ENCODE measurements at regions not wholly inside any gene's neighbourhood (a gene's known extent, or its start where the extent isn't known, plus 50 kb on each side); places are given as distances from the start of the nearest gene placed in this dataset.

DNA sequence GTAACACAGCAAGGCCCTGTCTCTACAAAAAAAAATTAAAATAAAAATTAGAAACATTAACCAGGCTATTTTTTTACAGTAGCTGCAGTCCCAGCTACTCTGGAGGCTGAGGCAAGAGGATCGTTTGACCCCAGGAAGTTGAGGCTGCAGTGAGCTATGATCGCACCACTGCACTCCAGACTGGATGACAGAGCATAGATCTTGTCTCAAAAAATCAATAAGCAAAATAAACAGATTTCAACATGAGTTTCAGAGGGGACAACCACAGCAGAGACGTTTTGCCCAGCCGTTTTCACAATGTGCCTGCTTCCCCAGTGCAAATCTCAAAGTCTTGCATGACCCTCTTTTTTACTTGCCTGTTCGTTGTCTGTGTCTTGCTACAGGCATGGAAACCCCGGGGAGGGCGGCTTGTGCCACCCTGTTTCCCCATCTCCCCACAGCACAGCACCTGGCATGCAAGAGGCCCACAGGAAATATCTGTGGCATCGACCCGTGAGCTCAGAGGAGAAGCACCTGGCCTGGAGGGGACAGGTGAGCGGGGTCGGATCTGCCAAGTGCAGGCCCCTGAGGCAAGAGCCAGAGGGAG is 222.0 kb upstream of the ZNF507 start:
- Histone ChIP-seq H3K36me3 (ENCODE audit: insufficient read depth, low read length) (no peaks in the 10 kb centered on the region), H3K9ac (ENCODE audit: low read depth, low read length) (no peak overlapping the region), H3K9me3 (ENCODE audit: control insufficient read depth, insufficient read depth, low read length) (no peaks in the 10 kb centered on the region), H3K4me1 (ENCODE audit: insufficient read depth, low read length) (no peaks in the 10 kb centered on the region)

DNA sequence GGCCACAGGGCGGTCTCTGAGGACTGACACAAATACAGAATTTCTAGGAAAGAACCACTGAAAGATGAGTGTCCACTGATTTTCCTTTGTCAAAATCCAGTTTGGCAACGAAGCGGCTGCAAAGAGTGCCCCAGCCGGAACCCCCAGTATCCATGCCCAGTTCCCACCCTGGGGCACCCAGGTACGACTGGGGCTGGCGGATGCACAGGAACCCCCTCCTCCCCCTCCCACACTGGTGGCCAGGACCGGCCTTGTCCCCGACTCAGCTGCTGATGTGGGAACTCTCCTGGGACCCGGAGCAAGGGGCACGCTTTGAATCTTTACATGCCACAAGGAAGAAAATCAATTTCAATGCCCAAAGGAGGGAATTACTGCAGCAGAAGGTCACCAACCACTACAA is 220.8 kb upstream of the ZNF507 start:
- H3K36me3 ChIP-seq (ENCODE audit: insufficient read depth, low read length): no peaks in the 10 kb centered on the region
- H3K9ac ChIP-seq (ENCODE audit: low read depth, low read length): no peak overlapping the region

DNA sequence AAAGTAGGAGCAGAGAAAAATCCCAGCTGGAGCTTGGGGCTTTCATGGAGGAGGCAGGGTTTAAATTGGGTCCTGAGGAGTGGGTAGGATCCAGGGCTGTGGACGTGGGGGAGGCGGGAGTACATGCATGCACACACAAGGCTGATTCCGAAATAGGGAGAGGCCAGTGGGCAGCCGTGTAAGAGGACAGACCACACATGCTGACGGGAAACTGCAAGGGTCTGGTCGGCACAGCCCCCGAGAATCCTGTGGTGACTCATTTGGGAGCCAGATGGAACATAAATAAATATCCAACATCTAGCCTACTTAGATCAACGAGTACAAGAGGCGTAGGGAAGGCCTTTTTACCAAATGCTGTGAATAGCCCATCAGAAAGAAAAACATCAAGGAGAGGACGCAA is 216.3 kb upstream of the ZNF507 start:
- no peaks in the 10 kb centered on the region for H3K36me3 ChIP-seq (ENCODE audit: insufficient read depth, low read length)
- no peaks in the 10 kb centered on the region for H3K9me3 ChIP-seq (ENCODE audit: control insufficient read depth, insufficient read depth, low read length)
- no peaks in the 10 kb centered on the region for H3K4me1 ChIP-seq (ENCODE audit: insufficient read depth, low read length)
- H3K9ac ChIP-seq (ENCODE audit: low read depth, low read length): no peak overlapping the region

More for the DNA sequence above, 220.8 kb upstream of the ZNF507 start:
- Histone ChIP-seq H3K9me3 (ENCODE audit: control insufficient read depth, insufficient read depth, low read length) (no peaks in the 10 kb centered on the region), H3K4me1 (ENCODE audit: insufficient read depth, low read length) (no peaks in the 10 kb centered on the region)

DNA sequence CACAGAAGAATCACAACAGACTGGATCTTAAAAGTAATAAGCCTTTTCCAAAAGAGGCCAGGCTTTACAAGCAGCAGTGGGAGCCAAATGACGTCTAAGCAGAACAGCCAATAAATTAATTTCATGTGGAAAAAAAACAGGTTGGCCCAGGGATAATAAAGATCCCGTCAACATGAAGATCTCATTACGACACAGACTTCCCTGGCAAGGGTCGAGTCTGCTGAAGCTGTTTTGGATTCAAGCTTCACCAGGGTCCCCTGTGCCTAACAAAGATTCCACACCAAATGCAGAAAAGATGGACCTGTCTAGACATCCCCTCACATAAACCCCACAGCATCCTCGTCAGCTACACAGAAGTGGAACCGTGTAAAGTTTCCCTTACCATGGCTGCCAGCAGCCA is 215.1 kb upstream of the ZNF507 start:
- H3K9me3 ChIP-seq (ENCODE audit: control insufficient read depth, insufficient read depth, low read length): no peaks in the 10 kb centered on the region
- H3K9ac ChIP-seq (ENCODE audit: low read depth, low read length): no peak overlapping the region
- H3K4me1 ChIP-seq (ENCODE audit: insufficient read depth, low read length): no peaks in the 10 kb centered on the region
- H3K36me3 ChIP-seq (ENCODE audit: insufficient read depth, low read length): no peaks in the 10 kb centered on the region

DNA sequence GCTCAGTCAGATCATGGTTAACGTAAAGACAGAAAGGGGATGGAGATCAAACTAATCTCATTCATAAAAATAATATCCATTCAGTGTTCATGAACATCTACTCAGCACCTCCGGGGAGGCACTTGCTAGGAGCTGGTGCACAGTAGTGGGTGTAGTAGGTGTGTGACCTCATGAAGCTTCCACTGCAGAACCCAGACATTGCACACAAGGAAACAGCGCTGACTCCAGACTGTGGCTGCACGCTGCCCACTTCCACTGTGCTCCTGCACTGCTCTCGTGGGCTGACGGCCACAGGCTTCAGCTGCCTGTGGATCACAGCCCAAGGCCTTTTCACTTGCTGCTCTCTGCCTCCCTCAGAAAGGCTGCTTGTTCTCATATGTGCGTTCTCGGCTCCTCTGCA is 214.4 kb upstream of the ZNF507 start:
- no peaks in the 10 kb centered on the region for H3K9me3 ChIP-seq (ENCODE audit: control insufficient read depth, insufficient read depth, low read length)
- H3K9ac ChIP-seq (ENCODE audit: low read depth, low read length): no peak overlapping the region
- H3K4me1 ChIP-seq (ENCODE audit: insufficient read depth, low read length): no peaks in the 10 kb centered on the region
- H3K36me3 ChIP-seq (ENCODE audit: insufficient read depth, low read length): no peaks in the 10 kb centered on the region

DNA sequence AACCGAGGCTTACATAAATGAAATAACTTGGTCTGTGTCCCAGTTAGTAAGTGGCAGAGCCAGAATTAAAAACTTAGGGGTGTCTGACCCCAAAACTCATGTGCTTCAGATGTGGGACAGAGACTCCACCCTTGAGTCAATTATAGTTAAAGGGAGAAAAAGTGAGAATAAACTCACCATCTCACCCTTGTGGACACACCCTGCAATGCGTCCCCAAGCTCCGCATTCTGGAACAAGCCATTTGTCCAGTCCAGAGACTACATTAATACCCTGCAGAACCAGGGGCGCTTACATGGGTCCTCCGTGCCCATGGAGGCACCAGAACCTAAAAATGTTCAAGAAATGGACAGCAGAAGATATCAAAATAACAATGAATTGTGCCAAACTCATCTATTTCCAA is 207.0 kb upstream of the ZNF507 start:
- H3K9me3 ChIP-seq (ENCODE audit: control insufficient read depth, insufficient read depth, low read length): no peaks in the 10 kb centered on the region
- H3K9ac ChIP-seq (ENCODE audit: low read depth, low read length): no peak overlapping the region
- no peaks in the 10 kb centered on the region for H3K36me3 ChIP-seq (ENCODE audit: insufficient read depth, low read length)
- H3K4me1 ChIP-seq (ENCODE audit: insufficient read depth, low read length): no peaks in the 10 kb centered on the region

DNA sequence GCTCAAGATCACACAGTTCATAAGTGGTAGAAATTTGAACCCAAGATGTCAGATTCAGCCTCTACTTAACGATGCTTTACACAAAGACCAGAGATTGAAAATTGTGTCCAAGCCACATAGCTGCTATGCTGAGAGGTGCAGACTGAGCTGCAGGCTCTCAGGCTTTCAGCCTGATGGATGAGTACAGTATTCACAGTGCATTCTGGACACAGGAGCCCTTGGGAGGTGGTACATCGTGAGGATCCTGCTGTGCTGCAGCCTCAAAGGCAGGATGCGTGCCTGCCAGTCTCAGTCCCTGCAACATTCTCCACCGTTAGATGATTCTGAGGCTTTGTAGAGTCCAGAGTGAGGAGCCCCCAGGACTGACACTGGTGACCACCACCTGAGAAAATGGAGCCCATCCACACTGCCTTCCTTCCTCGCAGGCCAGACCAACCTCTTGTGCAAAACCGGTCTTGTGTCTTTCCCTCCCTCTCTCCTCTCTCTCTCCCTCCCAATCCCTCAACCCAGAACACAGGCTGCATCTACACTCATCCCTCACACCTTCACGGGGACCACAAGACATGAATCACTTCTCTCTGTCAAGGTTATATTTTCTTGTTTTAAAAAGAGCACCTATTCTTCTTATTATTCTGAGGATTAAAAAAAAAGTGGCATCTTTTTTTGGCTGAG is 203.4 kb upstream of the ZNF507 start:
- Histone ChIP-seq H3K9me3 (ENCODE audit: control insufficient read depth, insufficient read depth, low read length) (no peaks in the 10 kb centered on the region), H3K36me3 (ENCODE audit: insufficient read depth, low read length) (no peaks in the 10 kb centered on the region), H3K9ac (ENCODE audit: low read depth, low read length) (no peak overlapping the region), H3K4me1 (ENCODE audit: insufficient read depth, low read length) (no peaks in the 10 kb centered on the region)

DNA sequence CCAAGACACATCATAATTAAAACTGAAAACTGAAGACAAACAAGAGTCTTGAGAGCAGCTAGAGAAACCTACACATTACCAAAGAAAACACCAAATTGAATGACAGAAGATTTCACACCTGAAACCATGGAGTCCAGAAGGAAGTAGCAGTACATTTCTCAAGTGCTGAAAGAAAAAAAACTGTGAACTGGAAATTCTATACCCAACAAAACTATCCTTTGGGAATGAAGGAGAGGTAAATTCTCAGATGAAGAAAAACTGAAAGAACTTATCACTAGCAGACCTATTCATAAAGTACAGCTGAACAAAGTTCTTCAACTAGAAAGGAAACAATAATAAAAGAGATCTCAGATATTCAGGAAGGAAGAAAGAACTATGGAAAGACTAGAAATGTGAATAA is 198.7 kb upstream of the ZNF507 start:
- Histone ChIP-seq H3K36me3 (ENCODE audit: insufficient read depth, low read length) (no peaks in the 10 kb centered on the region), H3K9me3 (ENCODE audit: control insufficient read depth, insufficient read depth, low read length) (no peaks in the 10 kb centered on the region; the same call in 1 of the 2 replicates), H3K9ac (ENCODE audit: low read depth, low read length) (no peak overlapping the region), H3K4me1 (ENCODE audit: insufficient read depth, low read length) (no peaks in the 10 kb centered on the region)

DNA sequence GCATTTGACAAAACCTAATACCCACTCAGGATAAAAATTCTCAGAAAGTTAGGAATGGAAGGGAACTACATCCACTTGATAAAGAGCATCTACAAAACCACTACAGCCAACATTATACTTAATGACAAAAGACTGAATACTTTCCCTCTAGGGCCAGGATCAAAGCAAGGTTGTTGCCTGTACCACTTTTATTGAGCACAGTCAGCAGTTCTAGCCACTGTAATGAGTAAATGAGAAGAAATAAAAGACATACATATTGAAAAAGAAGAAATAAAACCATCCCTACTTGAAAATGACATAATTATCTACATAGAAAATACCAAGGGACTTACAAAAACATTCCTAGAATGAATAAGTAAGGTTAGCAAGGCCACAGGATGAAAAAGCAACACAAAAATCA is 194.8 kb upstream of the ZNF507 start:
- Histone ChIP-seq H3K9me3 (ENCODE audit: control insufficient read depth, insufficient read depth, low read length) (no peaks in the 10 kb centered on the region; the same call in 1 of the 2 replicates), H3K4me1 (ENCODE audit: insufficient read depth, low read length) (no peaks in the 10 kb centered on the region), H3K36me3 (ENCODE audit: insufficient read depth, low read length) (no peaks in the 10 kb centered on the region), H3K9ac (ENCODE audit: low read depth, low read length) (no peak overlapping the region)

DNA sequence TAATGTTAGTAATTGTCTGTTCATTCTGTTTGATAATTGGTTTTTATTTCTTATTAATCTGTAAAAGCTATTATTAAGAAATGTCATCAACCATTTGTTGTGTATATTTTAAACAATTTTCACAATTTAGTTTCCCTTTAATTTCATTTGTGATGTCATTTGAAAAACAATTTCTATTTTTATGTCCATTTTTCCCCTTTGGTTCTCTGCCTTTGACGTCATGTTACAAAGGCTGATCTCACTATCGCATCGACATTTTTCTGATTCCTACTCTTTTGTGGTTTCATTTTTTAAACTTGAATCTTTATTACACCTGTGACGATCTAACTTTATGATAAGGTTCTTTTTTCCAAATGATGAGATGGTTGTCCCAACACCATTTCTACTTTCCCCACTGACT is 191.0 kb upstream of the ZNF507 start:
- H3K4me1 ChIP-seq (ENCODE audit: insufficient read depth, low read length): no peaks in the 10 kb centered on the region
- no peaks in the 10 kb centered on the region for H3K36me3 ChIP-seq (ENCODE audit: insufficient read depth, low read length)
- no peak overlapping the region for H3K9ac ChIP-seq (ENCODE audit: low read depth, low read length)
- H3K9me3 ChIP-seq (ENCODE audit: control insufficient read depth, insufficient read depth, low read length): no peaks in the 10 kb centered on the region; the same call in 1 of the 2 replicates

DNA sequence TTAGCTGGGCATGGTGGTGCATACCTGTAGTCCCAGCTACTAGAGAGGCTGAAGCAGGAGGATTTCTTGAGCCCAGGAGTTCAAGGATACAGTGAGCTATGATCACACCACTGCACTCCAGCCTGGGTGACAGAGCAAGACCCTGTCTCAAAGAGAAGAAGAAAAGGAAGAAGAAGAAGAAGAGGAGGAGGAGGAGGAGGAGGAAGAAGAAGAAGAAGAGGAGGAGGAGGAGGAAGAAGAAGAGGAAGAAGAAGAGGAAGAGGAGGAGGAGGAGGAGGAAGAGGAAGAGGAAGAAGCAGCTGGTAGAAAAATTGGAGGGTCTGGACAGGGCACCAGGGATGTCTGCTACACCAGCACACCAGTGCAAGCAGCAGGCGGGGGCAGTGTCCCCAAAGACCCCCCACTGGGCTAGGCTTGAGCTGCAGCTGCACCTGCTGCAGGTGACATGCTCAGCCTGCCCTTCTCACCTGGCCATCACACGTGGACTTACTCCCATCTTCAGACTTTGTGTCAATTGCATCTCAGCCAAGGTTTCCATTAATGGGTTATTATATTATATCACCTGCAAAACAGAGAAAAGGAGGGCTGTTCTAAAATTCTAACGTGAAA is 180.9 kb upstream of the ZNF507 start:
- no peaks in the 10 kb centered on the region for H3K4me1 ChIP-seq (ENCODE audit: insufficient read depth, low read length)
- H3K9me3 ChIP-seq (ENCODE audit: control insufficient read depth, insufficient read depth, low read length): no peaks in the 10 kb centered on the region
- no peaks in the 10 kb centered on the region for H3K36me3 ChIP-seq (ENCODE audit: insufficient read depth, low read length)
- H3K9ac ChIP-seq (ENCODE audit: low read depth, low read length): no peak overlapping the region

DNA sequence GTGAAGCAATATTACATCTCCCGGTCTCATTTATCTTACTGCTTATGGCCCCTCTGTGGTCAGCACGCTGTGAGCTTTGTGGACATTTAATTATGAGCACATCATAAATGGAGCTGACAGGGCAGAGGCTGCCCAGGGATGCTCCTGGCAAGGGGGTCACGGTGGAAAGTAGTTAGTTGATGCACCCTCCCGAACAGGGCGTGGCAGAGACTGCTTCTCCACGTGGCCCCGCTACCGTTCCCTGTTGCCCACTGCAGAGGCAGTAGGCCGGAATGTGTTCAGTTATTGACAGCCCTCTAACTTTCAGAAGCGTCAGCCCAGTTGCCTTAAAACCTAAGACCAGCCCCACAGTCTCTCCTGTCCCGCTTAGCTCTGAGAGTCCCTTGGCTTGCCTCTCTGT is 180.3 kb upstream of the ZNF507 start:
- Histone ChIP-seq H3K36me3 (ENCODE audit: insufficient read depth, low read length) (no peaks in the 10 kb centered on the region), H3K9ac (ENCODE audit: low read depth, low read length) (no peak overlapping the region), H3K9me3 (ENCODE audit: control insufficient read depth, insufficient read depth, low read length) (no peaks in the 10 kb centered on the region), H3K4me1 (ENCODE audit: insufficient read depth, low read length) (no peaks in the 10 kb centered on the region)

DNA sequence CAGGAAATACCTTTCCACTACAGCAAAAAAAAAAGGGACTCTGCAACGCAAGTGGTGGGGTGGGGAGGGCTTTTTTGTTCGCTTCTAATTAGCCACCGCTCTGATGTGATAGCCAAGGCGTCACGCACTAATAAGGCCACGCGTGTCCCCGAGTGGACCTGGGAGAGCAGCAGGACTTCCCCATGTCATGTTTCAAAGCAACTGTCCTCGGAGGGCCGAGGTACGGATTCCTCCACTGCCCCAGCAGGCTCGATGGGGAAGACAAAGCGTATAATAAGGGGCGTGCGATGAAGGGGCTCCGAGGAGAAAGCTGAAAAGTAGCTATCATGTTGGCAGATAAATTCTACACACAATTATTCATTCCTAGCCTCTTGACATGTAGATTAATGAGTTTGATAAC is 179.7 kb upstream of the ZNF507 start:
- Histone ChIP-seq H3K9ac (ENCODE audit: low read depth, low read length) (no peak overlapping the region), H3K36me3 (ENCODE audit: insufficient read depth, low read length) (no peaks in the 10 kb centered on the region), H3K9me3 (ENCODE audit: control insufficient read depth, insufficient read depth, low read length) (no peaks in the 10 kb centered on the region)

DNA sequence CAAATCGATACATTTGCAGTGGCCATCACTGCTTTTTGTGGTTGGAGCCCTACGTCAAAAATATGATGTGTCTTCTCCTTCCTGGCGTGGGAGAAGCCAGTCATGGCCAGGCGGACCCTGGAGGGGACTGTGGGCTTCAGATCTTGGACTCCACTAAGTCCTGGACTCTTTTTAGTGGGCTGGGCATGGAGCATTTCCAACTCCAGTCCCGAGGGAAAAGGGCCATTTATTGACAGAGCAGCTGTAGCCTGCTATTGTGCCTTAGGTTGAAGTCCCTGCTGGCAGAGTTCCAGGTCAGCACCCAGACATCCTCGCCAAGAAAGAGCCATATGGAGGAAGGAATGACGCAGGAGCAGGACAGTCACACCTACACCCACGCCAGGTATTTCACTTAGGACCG is 179.2 kb upstream of the ZNF507 start:
- Histone ChIP-seq H3K9ac (ENCODE audit: low read depth, low read length) (no peak overlapping the region), H3K9me3 (ENCODE audit: control insufficient read depth, insufficient read depth, low read length) (no peaks in the 10 kb centered on the region)

More for the DNA sequence above, 179.7 kb upstream of the ZNF507 start:
- no peaks in the 10 kb centered on the region for H3K4me1 ChIP-seq (ENCODE audit: insufficient read depth, low read length)

DNA sequence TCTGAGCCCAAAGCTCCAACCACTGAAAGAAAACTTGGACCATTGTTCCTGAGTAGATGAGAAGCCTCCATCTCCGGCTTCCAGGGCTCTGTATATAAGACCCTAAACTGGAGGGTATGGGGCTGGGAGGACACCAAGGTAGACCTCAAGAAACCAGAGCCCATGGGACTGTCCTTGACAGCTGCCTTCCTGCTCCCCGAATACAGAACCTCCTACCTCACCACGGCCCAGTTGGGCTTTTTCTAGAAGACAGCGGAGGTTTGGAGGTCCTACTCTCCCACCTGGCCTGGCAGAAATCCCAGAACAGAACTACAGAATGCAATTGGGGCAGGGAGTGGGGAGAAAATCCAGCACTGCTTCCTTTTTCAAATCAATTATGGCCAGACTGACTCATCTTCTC is 177.3 kb upstream of the ZNF507 start:
- Histone ChIP-seq H3K9me3 (ENCODE audit: control insufficient read depth, insufficient read depth, low read length) (no peaks in the 10 kb centered on the region), H3K9ac (ENCODE audit: low read depth, low read length) (no peak overlapping the region), H3K4me1 (ENCODE audit: insufficient read depth, low read length) (no peaks in the 10 kb centered on the region; the same call in 1 of the 2 replicates)

More for the DNA sequence above, 179.2 kb upstream of the ZNF507 start:
- H3K36me3 ChIP-seq (ENCODE audit: insufficient read depth, low read length): no peaks in the 10 kb centered on the region
- H3K4me1 ChIP-seq (ENCODE audit: insufficient read depth, low read length): no peaks in the 10 kb centered on the region

More for the DNA sequence above, 177.3 kb upstream of the ZNF507 start:
- H3K36me3 ChIP-seq (ENCODE audit: insufficient read depth, low read length): no peaks in the 10 kb centered on the region

All from ES-I3 (cell line).